ENCODE measurements at regions not wholly inside any gene's neighbourhood (a gene's known extent, or its start where the extent isn't known, plus 50 kb on each side); places are given as distances from the start of the nearest gene placed in this dataset.
"Not testable (repeated sequence)": the region's sequence is repeated elsewhere in the genome, so short reads cannot be mapped to it uniquely, and the experiment has no call there.

DNA sequence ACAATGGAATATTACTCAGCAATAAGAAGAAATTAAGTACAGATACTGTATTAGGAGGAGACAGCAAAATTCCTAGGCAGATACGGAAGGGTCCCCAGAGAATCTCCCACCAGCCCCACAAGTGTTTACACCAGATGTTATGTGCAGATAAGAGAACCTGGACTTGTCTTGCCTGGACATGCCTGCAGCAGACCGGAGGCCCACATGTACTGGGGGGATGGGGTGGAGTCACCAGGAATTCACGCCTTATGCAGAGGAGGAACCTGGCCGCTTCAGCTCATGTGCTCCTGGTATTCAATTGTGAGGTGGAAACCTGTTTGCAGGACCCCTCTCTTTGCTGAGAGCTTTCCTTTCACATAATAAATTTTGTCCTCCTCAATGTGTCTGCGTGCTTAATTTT, 586.3 kb upstream of the DEFB115 start:
- TF ChIP-seq, protein P1, sequence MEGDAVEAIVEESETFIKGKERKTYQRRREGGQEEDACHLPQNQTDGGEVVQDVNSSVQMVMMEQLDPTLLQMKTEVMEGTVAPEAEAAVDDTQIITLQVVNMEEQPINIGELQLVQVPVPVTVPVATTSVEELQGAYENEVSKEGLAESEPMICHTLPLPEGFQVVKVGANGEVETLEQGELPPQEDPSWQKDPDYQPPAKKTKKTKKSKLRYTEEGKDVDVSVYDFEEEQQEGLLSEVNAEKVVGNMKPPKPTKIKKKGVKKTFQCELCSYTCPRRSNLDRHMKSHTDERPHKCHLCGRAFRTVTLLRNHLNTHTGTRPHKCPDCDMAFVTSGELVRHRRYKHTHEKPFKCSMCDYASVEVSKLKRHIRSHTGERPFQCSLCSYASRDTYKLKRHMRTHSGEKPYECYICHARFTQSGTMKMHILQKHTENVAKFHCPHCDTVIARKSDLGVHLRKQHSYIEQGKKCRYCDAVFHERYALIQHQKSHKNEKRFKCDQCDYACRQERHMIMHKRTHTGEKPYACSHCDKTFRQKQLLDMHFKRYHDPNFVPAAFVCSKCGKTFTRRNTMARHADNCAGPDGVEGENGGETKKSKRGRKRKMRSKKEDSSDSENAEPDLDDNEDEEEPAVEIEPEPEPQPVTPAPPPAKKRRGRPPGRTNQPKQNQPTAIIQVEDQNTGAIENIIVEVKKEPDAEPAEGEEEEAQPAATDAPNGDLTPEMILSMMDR (conservative IDR thresholded peaks at IDR 0.05; ENCODE audit: low read depth, low read length) = not testable (repeated sequence)
- TF ChIP-seq POLR2A (IDR thresholded peaks at IDR 0.05; ENCODE audit: low read depth, low read length); CEBPB (IDR thresholded peaks at IDR 0.05; ENCODE audit: low read depth, low read length); NFE2L2 (IDR thresholded peaks at IDR 0.05; ENCODE audit: low read depth, low read length); MAFK (IDR thresholded peaks at IDR 0.05; ENCODE audit: low read depth, low read length); RAD21 (IDR thresholded peaks at IDR 0.05; ENCODE audit: low read length); RCOR1 (IDR thresholded peaks at IDR 0.05; ENCODE audit: insufficient replicate concordance, low read length); MAZ (IDR thresholded peaks at IDR 0.05; ENCODE audit: borderline replicate concordance, low read depth, low read length): not testable (repeated sequence)
- TF ChIP-seq, protein P2, sequence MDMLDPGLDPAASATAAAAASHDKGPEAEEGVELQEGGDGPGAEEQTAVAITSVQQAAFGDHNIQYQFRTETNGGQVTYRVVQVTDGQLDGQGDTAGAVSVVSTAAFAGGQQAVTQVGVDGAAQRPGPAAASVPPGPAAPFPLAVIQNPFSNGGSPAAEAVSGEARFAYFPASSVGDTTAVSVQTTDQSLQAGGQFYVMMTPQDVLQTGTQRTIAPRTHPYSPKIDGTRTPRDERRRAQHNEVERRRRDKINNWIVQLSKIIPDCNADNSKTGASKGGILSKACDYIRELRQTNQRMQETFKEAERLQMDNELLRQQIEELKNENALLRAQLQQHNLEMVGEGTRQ (IDR thresholded peaks at IDR 0.05; ENCODE audit: low read depth, low read length) = not testable (repeated sequence)
- TF ChIP-seq, protein P3, sequence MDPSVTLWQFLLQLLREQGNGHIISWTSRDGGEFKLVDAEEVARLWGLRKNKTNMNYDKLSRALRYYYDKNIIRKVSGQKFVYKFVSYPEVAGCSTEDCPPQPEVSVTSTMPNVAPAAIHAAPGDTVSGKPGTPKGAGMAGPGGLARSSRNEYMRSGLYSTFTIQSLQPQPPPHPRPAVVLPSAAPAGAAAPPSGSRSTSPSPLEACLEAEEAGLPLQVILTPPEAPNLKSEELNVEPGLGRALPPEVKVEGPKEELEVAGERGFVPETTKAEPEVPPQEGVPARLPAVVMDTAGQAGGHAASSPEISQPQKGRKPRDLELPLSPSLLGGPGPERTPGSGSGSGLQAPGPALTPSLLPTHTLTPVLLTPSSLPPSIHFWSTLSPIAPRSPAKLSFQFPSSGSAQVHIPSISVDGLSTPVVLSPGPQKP (IDR thresholded peaks at IDR 0.05; ENCODE audit: borderline replicate concordance, low read depth, low read length) = not testable (repeated sequence)
